ENCODE measurements at regions not wholly inside any gene's neighbourhood (a gene's known extent, or its start where the extent isn't known, plus 50 kb on each side); places are given as distances from the start of the nearest gene placed in this dataset.
"Not testable (repeated sequence)": the region's sequence is repeated elsewhere in the genome, so short reads cannot be mapped to it uniquely, and the experiment has no call there.

DNA sequence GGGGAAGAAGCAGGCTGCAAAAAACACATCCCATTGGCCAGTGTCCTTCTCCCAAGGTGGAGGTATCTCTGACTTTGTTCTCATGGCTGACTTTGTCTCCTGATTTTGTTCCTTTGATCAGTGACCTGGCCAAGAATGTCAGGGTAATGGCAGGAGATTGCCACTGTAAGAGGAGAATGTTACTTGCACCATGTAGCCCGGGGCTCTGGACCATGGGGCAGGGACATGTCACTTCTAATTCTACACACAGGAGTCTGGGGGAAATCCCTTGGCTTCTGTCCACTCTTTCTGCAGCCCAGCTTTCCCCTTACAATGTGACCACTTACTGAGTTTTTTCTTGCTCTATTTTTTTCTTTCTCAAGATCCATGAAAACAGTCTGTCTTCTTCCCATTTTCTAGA is 87.7 kb upstream of the LRRN2 start:
- peaks cover 2% of the 10 kb centered on the region for H3K9me3 Mint-ChIP-seq (ENCODE audit: unreplicated experiment)
- no peak overlapping the region for H3K27ac Mint-ChIP-seq (ENCODE audit: unreplicated experiment)
- no peak overlapping the region for H3K4me3 Mint-ChIP-seq (ENCODE audit: unreplicated experiment)
- H3K27me3 Mint-ChIP-seq (ENCODE audit: unreplicated experiment), result peaks cover 3% of the 10 kb centered on the region
- no peak for DNase-seq
- peaks cover 4% of the 10 kb centered on the region for H3K36me3 Mint-ChIP-seq (ENCODE audit: unreplicated experiment)
- no peaks in the 10 kb centered on the region for H3K4me1 Mint-ChIP-seq (ENCODE audit: low read depth, unreplicated experiment)
- TF ChIP-seq, protein P1, sequence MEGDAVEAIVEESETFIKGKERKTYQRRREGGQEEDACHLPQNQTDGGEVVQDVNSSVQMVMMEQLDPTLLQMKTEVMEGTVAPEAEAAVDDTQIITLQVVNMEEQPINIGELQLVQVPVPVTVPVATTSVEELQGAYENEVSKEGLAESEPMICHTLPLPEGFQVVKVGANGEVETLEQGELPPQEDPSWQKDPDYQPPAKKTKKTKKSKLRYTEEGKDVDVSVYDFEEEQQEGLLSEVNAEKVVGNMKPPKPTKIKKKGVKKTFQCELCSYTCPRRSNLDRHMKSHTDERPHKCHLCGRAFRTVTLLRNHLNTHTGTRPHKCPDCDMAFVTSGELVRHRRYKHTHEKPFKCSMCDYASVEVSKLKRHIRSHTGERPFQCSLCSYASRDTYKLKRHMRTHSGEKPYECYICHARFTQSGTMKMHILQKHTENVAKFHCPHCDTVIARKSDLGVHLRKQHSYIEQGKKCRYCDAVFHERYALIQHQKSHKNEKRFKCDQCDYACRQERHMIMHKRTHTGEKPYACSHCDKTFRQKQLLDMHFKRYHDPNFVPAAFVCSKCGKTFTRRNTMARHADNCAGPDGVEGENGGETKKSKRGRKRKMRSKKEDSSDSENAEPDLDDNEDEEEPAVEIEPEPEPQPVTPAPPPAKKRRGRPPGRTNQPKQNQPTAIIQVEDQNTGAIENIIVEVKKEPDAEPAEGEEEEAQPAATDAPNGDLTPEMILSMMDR (IDR thresholded peaks at IDR 0.05; ENCODE audit: partially characterized antibody, unreplicated experiment), result no peak

DNA sequence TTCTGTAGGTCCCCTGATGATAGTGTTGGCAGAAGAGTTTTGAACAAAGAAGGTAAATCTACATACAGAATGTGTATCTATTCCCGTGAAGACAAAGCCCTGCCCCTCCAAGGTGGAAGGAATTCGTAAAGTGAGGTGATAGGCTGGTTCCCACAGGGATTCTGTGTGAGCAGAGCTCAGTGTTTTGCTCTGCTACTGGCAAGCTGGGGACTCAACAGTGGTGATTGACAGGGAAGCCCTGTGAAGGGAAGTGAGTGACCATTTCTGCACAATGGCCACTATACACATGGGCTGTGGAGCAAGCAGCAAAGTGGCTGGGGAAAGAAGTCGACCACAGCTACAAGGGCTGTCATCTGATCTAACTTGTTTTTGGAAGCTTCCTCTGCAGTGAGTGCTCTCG is 90.0 kb upstream of the LRRN2 start:
- Mint-ChIP-seq H3K4me1 (ENCODE audit: low read depth, unreplicated experiment) (no peaks in the 10 kb centered on the region), H3K36me3 (ENCODE audit: unreplicated experiment) (no peaks in the 10 kb centered on the region), H3K27ac (ENCODE audit: unreplicated experiment) (no peak overlapping the region), H3K4me3 (ENCODE audit: unreplicated experiment) (no peak overlapping the region), H3K9me3 (ENCODE audit: unreplicated experiment) (peaks cover 2% of the 10 kb centered on the region), H3K27me3 (ENCODE audit: unreplicated experiment) (peaks cover 3% of the 10 kb centered on the region)
- TF ChIP-seq, protein P1 (IDR thresholded peaks at IDR 0.05; ENCODE audit: partially characterized antibody, unreplicated experiment), result no peak
- no peak for DNase-seq

DNA sequence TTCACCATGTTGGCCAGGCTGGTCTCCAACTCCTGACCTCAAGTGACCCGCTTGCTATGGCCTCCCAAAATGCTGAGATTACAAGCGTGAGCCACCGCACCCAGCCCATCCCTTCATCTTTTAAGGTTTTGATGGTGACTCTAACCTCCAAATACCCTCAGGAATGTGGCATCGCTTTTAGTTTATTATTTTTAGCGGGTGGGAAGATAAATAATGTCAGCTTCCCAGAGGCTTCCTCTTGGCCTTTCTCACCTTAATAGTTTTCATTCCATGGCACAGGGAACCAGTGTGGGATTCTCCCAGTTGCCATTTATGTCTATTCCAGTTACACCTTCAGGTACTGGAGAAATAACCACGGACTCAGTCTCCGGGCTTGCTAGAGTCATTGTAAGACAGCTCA is 92.1 kb upstream of the LRRN2 start:
- H3K4me3 Mint-ChIP-seq (ENCODE audit: unreplicated experiment), result no peak overlapping the region
- peaks cover 3% of the 10 kb centered on the region for H3K27me3 Mint-ChIP-seq (ENCODE audit: unreplicated experiment)
- H3K4me1 Mint-ChIP-seq (ENCODE audit: low read depth, unreplicated experiment), result no peaks in the 10 kb centered on the region
- H3K36me3 Mint-ChIP-seq (ENCODE audit: unreplicated experiment), result peaks cover 3% of the 10 kb centered on the region
- no peak for DNase-seq
- TF ChIP-seq, protein P1 (IDR thresholded peaks at IDR 0.05; ENCODE audit: partially characterized antibody, unreplicated experiment), result no peak
- H3K27ac Mint-ChIP-seq (ENCODE audit: unreplicated experiment), result no peak overlapping the region
- peaks cover 2% of the 10 kb centered on the region for H3K9me3 Mint-ChIP-seq (ENCODE audit: unreplicated experiment)

DNA sequence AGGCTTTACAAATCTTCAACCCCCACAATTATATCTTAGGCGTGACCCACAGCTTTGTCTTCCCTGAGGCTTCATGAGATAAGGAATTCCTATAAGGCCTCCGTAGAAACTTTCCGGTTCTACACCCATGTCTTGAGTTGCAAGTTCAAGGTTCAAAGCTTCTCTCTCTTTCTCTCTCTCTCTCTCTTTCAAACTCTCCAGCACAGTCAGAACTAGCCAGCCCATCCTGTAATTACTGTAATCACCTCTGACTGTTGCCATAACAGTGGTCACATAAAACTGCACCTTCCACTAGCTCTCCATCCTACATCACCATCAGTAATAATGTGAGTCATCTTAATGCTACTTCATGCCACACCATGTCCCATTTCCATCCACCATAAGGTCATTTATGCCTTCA is 90.0 kb upstream of the NFASC start:
- TF ChIP-seq, protein P1 (IDR thresholded peaks at IDR 0.05; ENCODE audit: partially characterized antibody, unreplicated experiment), result no peak
- peaks cover 3% of the 10 kb centered on the region for H3K27me3 Mint-ChIP-seq (ENCODE audit: unreplicated experiment)
- no peak for DNase-seq
- H3K9me3 Mint-ChIP-seq (ENCODE audit: unreplicated experiment), result peaks cover 2% of the 10 kb centered on the region
- peaks cover 3% of the 10 kb centered on the region for H3K36me3 Mint-ChIP-seq (ENCODE audit: unreplicated experiment)
- H3K27ac Mint-ChIP-seq (ENCODE audit: unreplicated experiment), result no peak overlapping the region
- H3K4me1 Mint-ChIP-seq (ENCODE audit: low read depth, unreplicated experiment), result no peaks in the 10 kb centered on the region
- H3K4me3 Mint-ChIP-seq (ENCODE audit: unreplicated experiment), result no peak overlapping the region

DNA sequence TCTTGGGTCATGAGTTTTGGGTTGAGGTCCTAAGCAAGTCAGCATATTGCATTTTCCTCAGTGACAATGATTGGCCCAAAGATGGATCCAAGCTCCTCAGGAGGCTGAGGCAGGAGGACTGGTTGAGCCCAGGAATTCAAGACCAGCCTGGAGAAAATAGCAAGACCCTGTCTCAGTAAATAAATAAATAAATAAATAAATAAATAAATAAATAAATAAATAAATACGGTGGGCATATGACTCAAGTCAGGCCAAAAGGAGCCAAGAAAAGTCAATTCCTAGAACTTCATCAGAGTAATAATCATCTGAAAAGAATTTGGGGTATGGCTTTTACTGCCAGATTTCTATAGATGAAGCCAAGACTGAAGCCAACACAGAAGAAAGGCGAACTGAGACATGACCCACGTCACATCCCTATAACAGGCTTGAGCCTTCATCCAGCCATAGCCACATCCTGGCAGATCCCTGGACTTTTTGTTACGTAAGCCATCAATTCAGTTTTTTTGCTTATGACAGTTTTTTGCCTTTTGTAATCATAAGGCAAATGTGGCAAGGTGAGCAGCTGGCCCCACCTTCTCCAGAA is 88.5 kb upstream of the NFASC start:
- H3K4me1 Mint-ChIP-seq (ENCODE audit: low read depth, unreplicated experiment), result no peaks in the 10 kb centered on the region
- TF ChIP-seq, protein P1 (IDR thresholded peaks at IDR 0.05; ENCODE audit: partially characterized antibody, unreplicated experiment), result no peak
- no peaks in the 10 kb centered on the region for H3K27me3 Mint-ChIP-seq (ENCODE audit: unreplicated experiment)
- H3K27ac Mint-ChIP-seq (ENCODE audit: unreplicated experiment), result no peak overlapping the region
- H3K36me3 Mint-ChIP-seq (ENCODE audit: unreplicated experiment), result peaks cover 3% of the 10 kb centered on the region
- DNase-seq, result no peak
- no peak overlapping the region for H3K4me3 Mint-ChIP-seq (ENCODE audit: unreplicated experiment)
- peaks cover 2% of the 10 kb centered on the region for H3K9me3 Mint-ChIP-seq (ENCODE audit: unreplicated experiment)

DNA sequence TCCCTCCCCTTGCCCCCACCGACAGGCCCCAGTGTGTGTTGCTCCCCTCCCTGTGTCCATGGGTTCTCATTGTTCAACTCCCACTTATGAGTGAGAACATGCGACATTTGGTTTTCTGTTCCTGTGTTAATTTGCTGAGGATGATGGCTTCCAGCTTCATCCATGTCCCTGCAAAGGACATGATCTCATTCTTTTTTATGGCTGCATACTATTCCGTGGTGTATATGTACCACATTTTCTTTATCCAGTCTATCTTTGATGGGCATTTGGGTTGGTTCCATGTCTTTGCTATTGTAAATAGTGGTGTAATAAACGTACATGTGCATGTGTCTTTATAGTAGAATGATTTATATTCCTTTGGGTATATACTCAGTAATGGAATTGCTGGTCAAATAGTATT is 85.6 kb upstream of the NFASC start:
- not testable (repeated sequence) for DNase-seq; H3K27me3 Mint-ChIP-seq (ENCODE audit: unreplicated experiment); H3K9me3 Mint-ChIP-seq (ENCODE audit: unreplicated experiment); H3K4me1 Mint-ChIP-seq (ENCODE audit: low read depth, unreplicated experiment); H3K36me3 Mint-ChIP-seq (ENCODE audit: unreplicated experiment); H3K4me3 Mint-ChIP-seq (ENCODE audit: unreplicated experiment); H3K27ac Mint-ChIP-seq (ENCODE audit: unreplicated experiment)

Measured in glutamatergic neuron (in vitro differentiated cells).